Breast epithelium (tissue), 3 donors: ENCODE measurements at regions not wholly inside any gene's neighbourhood (a gene's known extent, or its start where the extent isn't known, plus 50 kb on each side); places are given as distances from the start of the nearest gene placed in this dataset.

Experiments used
- POLR2A ChIP-seq: fragments of 450-650 bp; IDR thresholded peaks from one replicate; pipeline ENCODE4 v1.6.1; 2016; ENCODE audit warnings: antibody characterized with exemption, mild to moderate bottlenecking, moderate library complexity
- POLR2AphosphoS5 ChIP-seq, 3 donors: sonication (generic); formaldehyde crosslinking; IDR thresholded peaks; one replicate each; pipeline ENCODE4 v1.6.1; 2017; ENCODE audit warnings: antibody characterized with exemption in 3 of 3
- TF ChIP-seq, protein P1 (sequence below), 3 donors: fragments of 450-650 bp; IDR thresholded peaks; one replicate each; pipeline ENCODE4 v1.5.1; 2016 to 2017; ENCODE audit warnings: antibody characterized with exemption in 3 of 3, mild to moderate bottlenecking in 3 of 3, moderate library complexity in 3 of 3

DNA sequence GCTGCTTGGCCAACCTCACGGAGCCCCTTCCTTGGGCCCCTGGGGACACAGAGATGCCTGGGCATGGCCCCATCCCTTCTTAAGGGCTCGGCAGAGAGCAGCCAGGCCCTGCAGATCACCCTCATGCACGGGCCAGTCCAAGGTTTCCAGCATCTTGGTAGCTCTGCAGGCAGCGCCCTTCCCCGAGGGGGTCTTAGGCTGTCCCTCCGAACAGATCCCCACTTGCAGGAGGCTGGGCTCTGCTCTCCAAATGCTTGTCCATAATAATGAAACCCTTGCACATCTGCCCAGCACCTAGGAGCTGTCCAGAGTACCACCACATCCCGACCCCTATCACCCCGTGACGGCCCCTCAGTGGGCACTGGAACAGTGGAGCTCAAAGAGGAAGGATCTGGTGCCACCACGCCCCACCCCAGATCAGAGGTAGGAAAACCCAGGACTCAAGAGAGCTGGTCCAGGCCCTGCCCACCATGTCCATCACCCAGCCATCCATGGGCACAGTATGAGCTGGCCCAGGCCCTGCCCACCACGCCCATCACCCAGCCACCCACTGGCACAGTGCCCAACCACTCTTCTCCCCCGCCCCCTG is 92.5 kb upstream of the PRR5 start:
- TF ChIP-seq, protein P1, sequence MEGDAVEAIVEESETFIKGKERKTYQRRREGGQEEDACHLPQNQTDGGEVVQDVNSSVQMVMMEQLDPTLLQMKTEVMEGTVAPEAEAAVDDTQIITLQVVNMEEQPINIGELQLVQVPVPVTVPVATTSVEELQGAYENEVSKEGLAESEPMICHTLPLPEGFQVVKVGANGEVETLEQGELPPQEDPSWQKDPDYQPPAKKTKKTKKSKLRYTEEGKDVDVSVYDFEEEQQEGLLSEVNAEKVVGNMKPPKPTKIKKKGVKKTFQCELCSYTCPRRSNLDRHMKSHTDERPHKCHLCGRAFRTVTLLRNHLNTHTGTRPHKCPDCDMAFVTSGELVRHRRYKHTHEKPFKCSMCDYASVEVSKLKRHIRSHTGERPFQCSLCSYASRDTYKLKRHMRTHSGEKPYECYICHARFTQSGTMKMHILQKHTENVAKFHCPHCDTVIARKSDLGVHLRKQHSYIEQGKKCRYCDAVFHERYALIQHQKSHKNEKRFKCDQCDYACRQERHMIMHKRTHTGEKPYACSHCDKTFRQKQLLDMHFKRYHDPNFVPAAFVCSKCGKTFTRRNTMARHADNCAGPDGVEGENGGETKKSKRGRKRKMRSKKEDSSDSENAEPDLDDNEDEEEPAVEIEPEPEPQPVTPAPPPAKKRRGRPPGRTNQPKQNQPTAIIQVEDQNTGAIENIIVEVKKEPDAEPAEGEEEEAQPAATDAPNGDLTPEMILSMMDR (IDR thresholded peaks at IDR 0.05): no peak
- TF ChIP-seq POLR2A (no peak), POLR2AphosphoS5 (IDR thresholded peaks at IDR 0.05) (no peak)
